HG03558 (cell line): ENCODE measurements at regions not wholly inside any gene's neighbourhood (a gene's known extent, or its start where the extent isn't known, plus 50 kb on each side); places are given as distances from the start of the nearest gene placed in this dataset.

ENCODE experiments used
- ATAC-seq: cut with Tn5 transposase; IDR thresholded peaks from one replicate; pipeline ENCODE4 v1.9.1; 2021; ENCODE audit warnings: moderate number of reproducible peaks; ENCODE audit not compliant: unreplicated experiment; ENCODE audit errors: extremely low read depth

DNA sequence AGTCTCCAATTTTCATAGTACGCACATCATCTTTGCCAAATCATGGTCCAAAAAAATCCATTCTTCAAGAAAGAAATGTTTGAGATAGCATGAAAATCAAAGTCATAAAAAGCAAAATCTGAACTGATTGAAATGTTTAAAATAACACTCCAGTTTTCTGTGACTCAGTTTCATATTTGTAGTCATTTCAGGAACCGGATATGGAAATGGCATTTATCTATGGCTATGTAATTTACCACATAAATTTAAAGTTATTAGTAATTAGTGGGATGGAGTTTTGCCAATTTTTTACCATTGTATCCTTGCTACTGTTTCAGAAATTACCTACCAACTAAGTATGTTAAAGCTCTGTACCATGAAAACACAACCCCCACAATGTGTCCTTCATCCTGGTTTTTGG is 456.6 kb upstream of the ACVR2A start:
- no peak for ATAC-seq

DNA sequence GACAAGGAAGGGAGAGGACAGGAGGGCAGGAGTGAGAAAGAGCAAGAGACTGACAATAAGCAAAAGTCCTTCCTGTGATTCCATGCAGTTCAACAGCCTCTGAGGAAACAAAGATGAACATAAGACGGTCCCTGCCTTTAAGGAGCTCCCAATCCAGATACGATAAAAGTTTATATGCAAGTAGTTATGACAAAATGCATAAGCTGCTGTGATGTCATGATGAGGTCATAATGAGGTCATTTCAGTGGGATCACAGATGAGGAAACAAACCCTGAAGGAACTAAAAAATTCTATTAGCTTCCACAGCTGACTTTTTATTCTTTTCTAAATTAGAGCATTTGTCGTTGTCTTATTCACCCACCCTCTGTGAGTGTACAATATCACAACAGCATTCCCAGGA is 458.5 kb upstream of the ACVR2A start:
- no peak for ATAC-seq

DNA sequence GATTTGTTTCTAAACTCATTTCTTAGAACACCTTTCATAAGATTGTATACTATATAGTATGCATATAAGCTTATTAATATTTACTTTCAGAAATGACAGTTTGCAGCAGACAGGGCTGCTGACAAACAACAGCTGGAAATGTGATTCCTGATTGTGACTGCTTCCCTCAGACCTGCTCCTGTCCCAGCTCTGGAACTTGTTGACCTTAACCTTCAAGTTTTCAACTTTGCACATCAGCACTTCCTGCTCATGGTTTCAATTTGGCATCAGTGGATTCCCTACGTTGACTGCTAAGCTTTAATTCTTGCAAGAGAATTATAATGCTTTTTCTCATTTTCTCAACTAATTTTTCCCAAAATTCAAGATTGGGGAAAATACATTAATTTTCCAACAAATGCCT is 459.2 kb upstream of the ACVR2A start:
- ATAC-seq = no peak

DNA sequence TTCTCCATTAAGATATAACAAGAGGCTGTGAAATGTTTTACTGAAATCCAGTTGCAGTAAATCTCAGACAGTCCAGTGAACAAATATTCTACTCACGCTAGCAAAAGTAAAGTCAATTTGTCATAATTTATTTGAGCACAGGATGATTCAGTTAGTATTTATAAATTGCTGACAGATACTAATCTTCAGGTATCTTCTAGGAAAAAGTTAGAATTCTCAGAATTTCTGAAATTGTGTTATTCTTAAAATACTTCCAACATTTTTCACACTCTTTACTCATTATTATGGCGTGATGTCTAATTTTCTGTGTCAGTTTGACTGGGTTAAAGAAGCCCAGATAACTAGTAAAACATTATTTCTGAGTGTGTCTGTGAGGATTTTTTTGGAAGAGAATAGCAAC is 460.2 kb upstream of the ACVR2A start:
- no peak for ATAC-seq

DNA sequence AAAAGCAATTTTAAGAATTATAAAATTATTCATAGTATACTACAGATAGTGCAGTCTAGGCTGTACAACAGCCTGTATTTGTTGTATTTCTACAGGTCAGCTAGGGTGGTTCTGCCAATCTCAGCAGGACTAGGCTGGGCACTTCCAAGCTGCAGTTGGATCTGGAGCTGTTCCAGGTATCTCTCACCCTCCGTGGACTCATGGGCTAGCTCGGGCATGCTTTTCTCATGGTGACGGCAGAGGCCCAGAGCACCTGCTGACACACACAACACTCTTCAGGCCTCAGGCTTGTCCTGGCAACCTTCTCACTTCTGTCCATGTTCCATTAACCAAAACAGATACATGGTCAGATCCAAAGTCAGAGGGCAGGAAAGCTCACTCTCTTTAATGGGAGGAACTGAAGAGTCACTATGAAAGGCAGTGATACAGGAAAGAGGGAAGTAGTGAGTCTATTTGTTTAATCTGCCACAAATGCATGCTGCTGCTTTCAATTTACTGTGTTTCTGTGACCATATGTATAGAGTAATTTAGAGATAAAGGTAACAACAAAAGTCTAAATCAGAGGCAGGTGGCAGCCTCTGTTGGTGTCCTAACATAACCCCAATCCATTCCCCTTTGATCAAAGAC is 462.4 kb upstream of the ACVR2A start:
- ATAC-seq = no peak

DNA sequence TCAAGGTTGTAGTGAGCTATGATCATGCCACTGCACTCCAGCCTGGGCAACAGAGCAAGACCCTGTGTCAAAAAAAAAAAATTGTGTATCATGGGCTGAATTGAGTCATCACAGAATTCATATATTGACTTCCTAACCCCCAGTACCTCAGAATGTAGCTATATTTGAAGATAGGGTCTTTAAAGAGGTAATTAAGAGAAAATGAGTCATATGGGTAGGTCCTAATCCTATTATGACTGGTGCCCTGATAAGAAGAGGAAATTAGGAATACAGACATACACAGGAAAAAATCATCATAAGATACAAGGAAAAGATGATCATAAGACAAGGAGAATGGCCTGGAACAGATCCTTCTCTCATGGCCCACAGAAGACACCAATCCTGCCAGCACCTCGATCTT is 466.4 kb upstream of the ACVR2A start:
- ATAC-seq = no peak

DNA sequence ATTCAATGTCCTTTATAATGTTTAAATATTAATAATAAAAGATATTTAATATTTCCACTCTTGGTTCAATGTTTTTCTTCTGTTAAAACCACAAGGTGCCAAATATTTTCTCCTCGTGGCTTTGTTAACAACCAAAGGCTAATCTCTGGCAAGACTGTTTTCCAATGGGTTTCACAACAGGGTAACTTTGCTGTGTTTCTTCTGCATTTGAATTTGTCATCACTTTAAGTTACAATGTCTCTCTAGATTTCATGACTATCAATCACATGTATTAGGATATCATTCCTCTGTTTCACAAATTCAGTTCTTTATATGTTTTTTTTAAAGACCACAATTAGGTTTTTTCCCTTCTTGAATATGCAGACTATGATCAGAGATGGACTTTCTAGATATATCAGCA is 469.8 kb upstream of the ACVR2A start:
- ATAC-seq = no peak

DNA sequence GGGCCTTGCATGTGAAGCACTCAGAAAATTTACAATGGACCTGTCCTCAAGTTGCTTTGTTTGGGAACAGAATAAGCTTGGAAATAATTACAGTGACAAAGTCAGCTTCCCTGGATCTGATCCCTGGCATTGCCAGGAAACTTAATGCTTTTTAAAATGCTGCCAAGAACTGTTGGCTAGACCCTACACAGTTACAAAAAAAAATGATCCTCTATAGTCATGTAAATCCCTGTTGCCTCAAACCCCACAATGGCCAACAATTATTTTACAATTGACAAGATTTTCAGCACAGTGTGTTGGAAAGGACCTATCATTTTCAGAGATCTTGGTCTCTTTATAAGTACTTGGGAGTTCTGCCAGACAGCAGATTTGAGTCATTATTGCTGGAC is 470.4 kb upstream of the ACVR2A start:
- ATAC-seq = no peak

DNA sequence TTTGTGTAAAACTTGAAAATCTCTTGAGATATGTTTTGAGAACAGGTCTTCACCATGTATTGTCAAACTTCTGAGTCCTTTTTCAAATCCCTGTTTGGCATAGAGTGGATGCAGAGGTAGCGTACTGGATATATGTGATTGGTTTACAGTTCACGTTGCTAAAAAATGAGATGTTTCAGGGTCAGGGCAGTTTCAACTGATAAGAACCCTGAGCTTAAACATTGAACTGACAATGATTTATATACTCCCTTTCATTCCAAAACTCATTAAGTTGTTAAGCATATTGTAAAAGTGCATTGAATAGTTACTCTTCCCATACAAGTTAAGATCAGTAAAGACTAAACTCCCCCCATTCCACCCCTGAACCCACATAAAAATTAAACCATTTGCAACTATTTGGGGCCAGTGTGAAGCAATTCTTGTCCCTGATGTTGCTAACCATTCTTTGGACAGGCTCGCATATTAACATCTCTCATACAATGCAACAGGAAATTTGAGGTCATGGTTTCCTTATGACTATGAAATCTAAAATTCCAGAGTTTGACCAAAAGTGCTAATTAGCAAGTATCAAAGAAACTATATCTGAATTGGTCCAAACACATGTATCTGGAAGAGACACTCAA is 470.9 kb upstream of the ACVR2A start:
- ATAC-seq = no peak

DNA sequence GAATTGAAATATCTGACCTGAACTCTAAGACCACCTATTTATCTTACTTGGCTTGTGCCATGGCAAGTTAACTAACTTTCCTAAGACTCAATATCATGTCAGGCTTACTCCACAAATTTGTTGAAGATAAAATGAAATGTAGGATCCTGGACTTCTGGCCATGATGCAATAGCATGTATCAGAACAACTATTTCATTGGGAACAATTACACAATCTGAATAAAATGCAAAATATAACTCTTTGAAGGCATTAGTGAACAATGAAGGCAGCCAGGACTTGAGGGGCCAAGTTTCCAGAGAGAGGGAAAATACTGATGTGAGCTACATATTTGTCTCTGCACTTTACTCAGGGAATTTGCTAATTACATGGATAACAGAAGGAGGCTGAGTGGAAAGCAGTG is 476.5 kb upstream of the ACVR2A start:
- no peak for ATAC-seq

DNA sequence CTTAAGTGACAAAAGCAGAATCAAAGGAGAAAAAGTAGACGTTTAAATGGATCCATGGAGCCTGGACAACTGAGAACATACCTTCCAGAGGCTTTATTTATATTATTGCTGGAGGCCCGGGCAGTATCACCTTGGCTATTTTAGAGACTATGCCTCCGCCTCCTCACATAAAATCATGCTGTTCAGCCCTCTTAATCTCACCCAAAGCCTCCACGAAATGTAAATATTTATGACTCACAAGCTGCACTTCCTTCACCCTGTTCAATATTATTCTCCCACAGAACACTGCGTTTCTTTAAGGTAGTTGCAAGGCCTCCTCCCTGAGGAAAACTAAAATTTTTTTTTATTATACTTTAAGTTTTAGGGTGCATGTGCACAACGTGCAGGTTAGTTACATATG is 478.6 kb upstream of the ACVR2A start:
- no peak for ATAC-seq

DNA sequence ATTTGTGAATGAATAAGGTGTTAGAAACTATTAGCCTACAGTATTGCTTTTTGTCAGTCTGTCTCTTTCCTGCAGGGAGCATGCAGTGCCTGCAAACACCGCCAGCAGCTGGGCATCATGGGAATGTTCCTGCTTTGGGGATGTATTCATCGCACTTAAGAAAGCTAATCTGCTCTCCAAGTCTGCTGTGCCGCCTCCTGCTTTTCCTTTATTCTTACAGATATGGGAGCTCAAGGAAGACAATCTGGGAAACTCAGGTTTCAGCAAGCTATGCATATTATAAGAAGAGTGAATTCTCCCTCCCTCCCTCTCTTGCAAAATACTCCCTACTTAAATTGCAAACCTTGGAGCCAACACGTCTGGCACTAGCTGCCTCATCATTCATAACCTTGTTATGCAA is 479.2 kb upstream of the ACVR2A start:
- no peak for ATAC-seq

DNA sequence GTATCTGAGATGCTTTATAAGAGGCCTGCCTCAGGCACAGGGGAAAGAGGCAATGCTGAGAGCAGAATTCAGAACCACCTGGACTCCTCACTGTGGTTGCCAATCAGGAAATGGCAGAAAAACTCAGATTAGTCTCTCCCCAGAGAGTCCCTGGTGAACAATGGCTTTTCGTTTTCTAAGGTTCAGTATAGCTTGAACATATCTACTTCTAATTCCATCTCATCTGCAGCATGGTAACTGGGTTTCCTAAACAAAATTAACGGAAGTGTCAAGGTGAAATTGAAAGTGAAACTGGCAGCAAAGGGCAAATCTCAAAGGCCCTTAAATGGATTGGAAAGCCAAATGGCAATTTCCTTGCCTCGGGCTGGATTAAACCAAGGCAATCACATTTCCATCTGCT is 480.2 kb upstream of the ACVR2A start:
- peak; percentile 49 for ATAC-seq

DNA sequence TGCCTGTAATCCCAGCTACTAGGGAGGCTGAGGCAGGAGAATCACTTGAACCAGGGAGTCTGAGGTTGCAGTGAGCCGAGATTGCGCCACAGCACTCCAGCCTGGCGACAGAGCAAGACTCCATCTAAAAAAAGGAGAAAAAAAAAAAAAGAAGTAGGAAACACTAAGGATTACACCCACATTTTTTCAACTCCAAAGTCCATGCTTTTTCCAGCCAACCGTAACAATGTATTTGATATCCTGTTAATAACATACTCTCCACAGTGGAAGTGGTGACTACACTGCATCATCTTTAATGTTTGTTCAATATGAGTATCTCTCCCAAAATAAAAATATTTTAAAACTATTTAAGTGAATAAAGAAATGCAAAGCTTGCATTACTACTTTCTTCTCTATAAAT is 481.6 kb upstream of the ACVR2A start:
- no peak for ATAC-seq

DNA sequence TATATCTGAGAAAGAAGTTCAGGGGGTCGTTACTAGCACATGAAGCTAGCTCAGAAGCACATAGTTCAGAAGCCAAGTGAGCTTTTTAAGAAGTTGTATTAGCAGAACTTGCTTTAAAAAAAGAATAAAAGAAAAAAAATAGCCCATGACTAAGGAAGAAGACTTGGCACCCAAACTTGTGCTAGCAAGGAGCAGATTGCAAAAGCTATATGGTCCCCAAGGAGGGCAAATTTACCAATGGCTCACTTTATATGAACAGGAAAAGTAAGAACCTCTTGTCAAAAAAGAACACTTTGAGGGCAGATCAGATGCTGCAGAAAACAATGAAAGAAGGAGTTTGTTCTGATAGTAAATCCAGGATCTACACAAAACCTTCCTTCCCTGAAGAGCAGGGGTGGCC is 486.5 kb upstream of the ACVR2A start:
- no peak for ATAC-seq

DNA sequence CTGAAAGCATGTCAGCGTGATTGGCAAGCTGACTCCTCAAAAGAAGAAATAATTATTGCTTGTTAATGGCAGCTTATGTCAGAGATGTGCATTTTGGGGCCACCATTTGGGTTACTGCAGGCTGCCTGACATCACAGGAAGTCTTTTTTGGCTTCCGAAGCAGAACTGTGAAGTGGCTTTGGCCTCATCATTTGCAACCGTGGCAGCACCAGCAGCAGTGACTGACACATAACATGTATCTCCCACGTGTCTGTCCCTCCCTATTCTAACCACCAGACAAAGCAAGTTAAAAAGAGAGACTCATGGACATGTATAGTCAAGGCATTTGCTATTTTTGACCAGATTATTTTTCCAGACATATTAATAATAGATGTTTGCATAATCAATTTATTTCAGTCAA is 488.7 kb upstream of the ACVR2A start:
- ATAC-seq = no peak

DNA sequence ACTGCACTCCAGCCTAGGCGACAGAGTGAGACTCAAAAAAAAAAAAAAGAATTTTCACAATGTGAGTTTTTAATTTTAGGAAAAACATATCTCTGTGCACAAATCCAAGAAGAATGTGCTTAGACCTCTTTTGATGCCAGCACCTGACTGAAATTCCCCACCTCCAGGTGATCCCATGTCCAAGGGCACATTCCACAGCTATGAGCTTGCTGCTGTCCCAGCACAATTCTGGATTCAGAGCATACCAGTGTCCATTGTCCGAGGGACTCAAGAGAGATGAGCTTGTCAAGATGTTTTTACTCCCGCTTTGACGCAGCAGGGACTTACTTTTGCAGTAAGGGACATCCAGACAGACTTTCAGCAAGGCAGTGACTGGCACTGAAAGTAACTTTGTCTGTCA is 489.1 kb upstream of the ACVR2A start:
- no peak for ATAC-seq

DNA sequence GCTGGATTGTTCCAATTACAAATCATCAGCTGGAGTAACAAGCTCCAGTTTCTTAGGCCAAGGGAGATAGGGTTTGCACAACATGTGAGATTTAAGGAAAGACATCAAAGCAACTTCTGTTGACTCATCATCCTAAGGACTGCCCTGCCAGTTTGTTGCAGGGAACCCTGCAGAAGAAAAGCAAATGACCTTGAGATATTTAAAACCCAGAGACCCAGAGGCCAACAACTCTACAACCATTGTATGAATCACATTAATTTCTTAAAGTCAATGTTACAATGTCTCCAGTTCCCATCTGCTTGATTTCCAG is 491.8 kb upstream of the ACVR2A start:
- ATAC-seq = no peak

DNA sequence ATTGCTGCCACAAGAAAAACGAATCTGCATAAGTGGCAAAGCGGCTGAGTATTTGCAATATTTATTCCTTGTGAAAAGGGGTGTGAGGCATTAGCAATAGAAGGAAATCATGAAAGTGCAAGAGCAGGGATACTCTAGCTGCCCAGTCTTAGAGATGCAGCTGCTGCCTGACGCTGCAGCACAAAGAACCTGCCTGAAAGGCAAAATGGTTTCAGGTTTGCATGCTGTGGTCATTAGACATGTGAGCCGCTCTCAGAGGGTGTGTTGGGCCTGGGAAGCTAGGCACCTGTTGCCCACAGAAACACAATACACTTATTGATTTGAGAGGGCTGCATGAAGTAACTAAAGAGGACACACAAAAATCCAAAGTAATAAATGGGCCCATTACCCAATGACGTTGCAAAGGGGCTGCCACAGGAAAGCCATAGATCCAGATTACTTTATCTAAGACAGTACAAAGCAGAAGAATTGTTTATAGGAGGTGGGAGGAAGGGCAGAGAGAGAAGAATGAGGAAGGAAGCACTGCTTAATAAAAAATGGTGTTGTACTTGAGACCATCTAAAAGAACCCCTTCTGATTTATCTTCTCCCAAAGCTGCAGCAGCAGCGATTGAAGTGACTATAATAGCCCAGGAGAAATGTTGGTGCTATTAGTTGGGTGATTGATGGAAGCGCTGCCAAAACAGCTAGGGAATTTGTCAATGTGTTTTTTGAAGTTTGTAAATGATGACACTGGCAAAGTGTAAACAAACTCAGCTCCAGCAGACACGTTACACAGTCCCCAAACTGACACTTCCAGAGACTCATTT is 492.4 kb upstream of the ACVR2A start:
- ATAC-seq = no peak

DNA sequence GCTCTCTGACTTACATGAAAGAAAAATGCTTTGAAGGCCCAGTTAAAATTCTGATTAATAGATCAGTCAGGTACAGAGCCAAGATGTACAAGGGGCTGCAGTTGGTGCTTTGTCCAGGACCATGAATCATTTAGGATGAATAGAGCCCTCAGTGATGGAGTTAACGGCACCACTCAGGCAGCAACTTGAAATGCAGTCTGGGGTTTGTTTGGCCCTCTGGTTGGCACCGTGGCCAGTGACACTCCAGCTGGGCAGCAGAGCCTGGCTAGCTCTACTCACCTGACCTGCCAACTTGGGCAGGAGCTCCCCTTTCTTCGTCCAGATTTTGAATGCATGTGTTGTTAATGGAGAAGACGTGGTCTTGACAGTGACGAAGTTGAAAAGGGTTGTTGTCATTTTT is 493.0 kb upstream of the ACVR2A start:
- no peak for ATAC-seq

DNA sequence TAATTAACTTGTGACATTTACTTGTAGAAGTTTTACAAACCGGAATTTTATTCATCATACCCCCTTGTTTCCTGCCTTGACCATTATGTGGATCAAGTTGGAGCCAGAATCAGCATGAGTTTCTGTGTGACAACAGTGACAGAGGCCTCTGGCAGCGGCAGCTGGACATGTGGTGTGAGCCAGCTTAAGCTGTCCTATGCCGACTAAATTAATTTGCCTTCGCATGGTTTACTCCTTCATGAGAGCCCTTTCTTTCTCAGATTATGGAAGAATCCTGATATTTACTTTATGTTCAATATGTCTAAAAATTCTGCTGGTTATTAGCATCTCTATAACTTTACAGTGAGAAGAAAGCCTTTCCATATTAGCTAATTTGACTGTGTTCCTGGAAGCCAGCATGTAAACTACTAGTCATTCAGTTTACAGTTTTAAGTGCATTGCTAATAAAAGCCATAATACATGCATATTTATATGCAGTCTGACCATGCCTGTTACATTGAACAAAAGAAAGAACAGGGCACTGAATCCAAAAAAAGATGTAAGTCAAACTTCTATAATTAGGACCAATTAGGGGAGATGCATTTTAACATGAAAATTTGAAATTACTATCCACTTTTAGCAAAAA is 495.8 kb upstream of the ACVR2A start:
- no peak for ATAC-seq

DNA sequence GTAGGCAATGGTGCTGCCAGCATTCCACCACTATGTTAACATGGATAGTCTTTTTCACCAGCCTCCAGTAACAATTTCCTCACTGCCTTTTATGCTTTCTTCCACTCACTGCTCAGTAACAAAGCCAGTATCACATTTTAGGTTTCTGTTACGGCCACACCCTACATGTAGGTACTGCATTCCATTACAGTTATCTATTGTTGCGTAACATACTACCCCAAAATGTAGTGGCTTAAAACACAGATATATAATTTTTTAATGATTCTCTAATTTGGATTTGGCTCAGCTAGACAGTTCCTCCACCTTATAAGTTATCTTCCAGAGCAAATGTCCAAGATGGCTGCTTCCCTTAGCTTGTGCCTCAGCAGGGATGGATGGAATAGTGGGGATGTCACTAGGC is 498.7 kb upstream of the ACVR2A start:
- ATAC-seq = no peak
